GM19463 (cell line): ENCODE measurements at regions not wholly inside any gene's neighbourhood (a gene's known extent, or its start where the extent isn't known, plus 50 kb on each side); places are given as distances from the start of the nearest gene placed in this dataset.

Experiments used
- ATAC-seq: cut with Tn5 transposase; IDR thresholded peaks from one replicate; pipeline ENCODE4 v1.9.1; 2021; ENCODE audit warnings: mild to moderate bottlenecking, moderate library complexity; ENCODE audit not compliant: unreplicated experiment

DNA sequence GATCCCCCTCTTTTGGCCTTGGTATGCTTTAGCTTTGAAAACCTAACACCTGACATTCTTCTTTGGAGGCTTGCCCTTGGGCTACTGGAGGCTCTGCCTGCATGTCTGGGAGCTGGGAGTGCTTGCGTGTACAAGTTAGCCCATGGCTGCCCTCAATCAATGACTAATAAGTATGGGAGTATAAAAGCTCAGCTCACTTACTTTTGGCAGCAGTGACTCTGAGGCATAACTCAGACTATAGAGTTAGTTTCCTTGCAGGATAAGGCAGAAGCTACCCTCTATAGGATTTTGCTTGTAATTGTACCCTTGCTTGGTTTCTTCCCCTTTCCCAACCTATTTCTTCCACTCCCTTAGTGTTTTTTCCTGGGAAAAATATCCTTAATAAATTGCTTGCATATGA is 247.9 kb downstream of the PPP1R2C start:
- no peak for ATAC-seq

DNA sequence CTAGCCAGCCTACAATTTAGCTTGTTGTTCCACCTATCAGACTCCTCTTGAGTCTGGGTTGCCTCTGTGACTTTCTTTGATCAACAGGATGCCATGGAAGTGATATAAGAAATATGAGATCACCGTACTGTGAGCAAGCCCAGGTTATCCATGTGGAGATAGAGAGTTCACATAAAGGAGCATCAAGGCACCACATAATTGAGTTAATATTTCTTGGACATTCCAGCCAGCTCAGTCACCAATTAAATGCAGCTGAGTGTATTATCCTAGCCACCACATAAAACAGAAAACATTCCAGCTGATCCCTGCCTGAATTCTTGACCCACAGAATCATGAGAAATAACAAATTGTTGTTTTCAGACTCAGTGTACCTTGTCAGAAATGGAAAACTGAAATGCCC is 253.6 kb downstream of the PPP1R2C start:
- ATAC-seq = no peak

GRCh38 chrX:42519666-42520231 is 258.2 kb downstream of the PPP1R2C start:
- no peak for ATAC-seq

- ATAC-seq = no peak
Observed at GRCh38 chrX:42515939-42516338, 262.0 kb downstream of the PPP1R2C start.

GRCh38 chrX:42505016-42505415 is 272.9 kb downstream of the PPP1R2C start:
- ATAC-seq = no peak

DNA sequence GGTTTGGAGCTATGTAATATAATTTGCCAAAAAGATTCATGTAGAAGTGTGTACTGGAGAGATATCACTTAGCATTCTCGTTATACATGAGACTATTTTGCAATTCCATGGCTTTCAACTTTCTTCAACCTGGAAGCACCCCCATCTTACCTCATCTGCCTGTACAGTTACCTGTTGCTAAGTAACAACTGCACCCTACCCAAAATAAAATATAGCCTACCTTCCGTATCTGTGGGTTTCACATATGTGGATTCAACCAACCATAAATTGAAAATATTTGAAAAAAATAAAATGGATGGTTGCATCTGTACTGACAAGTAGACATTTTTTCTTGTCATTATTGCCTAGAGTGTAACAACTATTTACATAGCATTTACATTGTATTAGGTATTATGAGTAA is 278.3 kb downstream of the PPP1R2C start:
- no peak for ATAC-seq

- no peak for ATAC-seq
Observed at GRCh38 chrX:42497356-42497755, 280.6 kb downstream of the PPP1R2C start.

GRCh38 chrX:42496239-42496638 is 281.7 kb downstream of the PPP1R2C start:
- ATAC-seq = no peak

GRCh38 chrX:42495139-42495538 is 282.8 kb downstream of the PPP1R2C start:
- ATAC-seq = no peak

DNA sequence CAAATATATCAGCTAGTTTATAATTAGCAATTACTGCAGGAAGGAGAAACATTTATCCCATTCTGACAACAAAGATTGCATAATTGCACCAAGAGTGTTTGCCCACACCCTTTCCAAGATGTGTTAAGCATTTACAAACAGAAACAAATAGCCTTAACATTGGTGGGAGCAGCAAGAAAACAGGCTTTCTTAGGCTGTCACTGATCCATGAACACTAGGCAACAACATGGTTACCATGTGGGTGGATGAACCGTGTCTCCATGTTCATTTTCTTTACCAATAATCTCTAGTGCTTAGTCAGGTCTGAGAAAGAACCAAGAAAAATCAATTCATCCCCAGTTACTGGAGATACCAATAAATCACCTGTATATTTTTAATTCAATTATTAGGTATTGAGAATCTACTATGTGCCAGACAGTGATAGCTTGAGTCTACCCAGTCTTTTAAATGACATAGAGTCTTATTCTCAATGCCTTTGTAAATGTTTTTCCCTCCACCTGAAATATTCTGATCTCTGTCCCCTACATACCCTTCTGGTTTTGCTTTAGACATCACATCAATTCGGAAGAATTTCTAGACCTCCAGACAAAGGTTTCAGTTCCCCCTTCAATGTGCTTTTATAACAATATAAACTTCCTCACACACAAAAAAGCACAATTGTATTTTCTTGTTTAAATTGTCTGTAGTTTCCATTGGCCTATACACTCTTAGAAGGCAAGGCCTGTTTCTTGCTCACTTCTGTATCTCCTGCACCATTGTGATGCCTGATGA is 286.6 kb downstream of the PPP1R2C start:
- ATAC-seq = no peak

DNA sequence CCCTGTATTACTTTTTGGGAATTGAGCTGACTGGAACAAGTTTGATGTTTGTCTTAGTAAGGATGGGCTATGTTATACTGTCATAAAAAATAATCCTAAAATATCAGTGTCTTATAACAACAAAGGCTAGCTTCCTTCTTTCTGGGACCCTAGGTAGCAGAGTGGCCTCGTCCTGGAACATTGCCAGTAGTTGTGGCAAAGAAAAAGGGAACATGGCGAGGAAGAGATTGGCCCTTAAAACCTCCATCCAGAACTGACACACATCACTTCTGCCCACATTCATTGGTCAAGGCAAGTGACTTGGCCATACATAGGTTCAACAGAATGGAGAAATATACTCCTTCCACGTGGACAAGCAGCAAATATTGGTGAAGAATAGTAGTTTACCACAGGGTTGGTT is 287.9 kb downstream of the PPP1R2C start:
- ATAC-seq = no peak

GRCh38 chrX:42485601-42486000 is 292.4 kb downstream of the PPP1R2C start:
- no peak for ATAC-seq

DNA sequence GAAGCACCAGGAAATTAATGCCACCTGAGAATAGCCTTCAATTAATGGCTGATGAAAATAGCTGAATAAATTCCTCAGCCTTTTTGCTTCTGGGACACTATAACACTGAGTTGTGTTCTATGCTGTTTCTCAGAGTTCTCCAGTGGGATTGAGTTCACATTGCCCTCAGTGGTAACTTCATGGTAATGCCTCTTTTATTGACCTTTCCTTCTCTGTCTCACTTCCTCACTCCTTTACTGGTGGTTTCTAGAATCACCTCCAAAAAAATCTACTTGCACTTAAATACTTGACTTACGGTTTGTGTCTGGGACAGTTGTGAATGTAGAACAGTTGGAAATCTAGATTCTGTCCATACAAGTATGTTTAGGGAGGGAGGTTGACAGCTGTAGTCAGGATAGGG is 293.7 kb downstream of the PPP1R2C start:
- ATAC-seq = no peak

DNA sequence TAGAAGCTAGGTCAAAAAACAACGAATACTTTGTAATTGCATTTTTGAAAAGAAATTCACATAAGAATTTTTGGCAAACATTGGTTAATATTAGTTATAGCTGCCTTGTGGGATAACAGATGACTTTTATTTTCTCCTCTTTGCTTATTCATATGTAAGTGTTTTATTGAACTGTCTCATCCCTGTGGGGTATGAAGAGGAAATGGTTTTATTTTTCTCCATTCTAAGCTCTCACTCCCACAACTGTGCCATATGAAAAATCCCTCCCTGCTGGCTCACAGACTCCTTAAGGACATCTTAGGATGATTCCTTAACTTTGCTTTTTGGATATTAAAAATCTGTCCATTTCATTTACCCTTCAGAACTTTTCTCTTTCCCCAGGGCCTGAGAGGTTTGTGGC is 300.6 kb downstream of the PPP1R2C start:
- ATAC-seq = no peak

DNA sequence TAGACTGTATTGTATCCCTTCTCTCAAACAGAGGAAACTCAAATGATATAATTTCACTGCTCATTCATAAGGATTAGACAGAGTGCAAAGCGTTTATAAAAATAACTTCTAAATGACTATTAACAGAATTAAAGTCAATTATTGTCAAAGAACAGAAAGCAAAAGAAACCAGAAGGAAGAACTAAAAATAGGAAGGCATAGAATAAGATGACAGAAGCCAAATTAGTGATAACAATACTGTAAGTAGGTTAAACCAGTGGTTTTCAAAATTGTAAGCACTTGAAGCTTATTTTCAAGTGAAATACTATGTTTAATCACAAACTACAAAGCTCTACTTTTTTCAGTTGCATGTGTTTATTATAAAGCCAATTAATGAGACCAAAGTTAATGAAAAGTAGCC is 305.2 kb downstream of the PPP1R2C start:
- ATAC-seq = no peak

DNA sequence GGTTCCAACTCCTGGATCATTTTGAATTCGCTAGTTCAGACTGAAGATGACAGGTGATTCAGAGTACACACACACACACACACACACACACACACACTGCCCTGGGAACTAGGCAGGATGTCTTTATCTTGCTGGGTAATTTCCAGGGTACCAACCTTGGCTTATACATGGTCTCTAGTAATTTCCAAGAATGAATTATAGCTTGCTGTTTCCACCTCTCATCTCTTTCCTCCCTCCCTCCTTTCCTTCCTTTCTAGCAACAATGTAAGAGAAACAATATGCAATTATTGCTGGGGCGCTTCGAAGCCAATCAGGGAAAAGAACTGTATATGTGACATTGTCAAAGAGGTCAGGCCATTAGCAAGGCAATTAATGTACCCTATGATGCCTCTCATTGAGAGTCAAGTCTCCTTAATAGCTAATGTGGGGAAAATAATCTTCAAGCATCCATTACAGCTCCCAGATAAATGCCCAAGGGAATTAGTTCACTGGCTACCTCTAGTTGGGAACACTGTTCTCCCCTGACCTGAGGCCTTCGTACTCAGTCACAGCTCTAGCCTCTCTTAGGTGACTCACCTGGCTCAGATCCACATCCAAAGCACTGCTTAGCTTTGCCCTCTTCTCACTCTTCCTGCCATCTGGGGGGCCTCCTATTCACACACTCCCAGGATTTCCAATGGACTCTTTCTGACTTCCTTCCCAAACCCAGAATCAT is 311.5 kb downstream of the PPP1R2C start:
- ATAC-seq = no peak

- ATAC-seq = no peak
Observed at GRCh38 chrX:42465821-42466220, 312.1 kb downstream of the PPP1R2C start.

DNA sequence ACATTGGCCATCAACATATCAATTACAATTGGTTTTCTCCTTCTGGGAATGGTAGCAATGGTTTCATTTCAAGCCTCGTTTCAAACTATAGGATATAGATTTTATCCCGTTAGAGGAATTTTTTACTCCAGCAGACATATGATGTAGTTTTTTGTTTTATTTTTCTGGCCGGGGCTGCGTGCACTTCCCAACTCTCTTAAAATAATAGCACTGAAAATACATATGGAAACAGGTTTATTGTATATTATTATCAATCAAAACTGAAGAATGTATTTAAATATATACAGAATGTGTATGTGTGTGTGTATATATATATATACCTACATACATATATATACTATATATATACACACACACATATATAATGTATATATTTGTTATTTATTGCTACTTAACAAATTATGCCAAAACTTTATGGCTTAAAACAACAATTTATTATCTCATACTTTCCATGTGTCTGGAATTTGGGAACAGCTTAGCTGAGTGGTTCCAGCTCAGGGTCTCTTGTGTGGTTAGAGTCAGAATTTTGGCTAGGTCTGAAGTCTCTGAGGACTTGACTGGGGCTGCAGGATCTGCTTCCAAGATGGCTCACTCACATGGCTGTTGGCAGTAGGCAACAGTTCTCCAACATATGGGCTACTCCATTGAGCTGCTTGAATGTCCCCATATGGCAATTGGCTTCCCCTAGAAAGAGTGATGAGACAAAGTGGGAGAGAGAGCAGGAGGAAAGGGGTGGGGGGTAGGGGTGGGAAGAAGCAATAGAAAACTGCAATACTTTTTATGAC is 314.1 kb downstream of the PPP1R2C start:
- ATAC-seq = no peak

GRCh38 chrX:42462917-42463316 is 315.0 kb downstream of the PPP1R2C start:
- ATAC-seq = no peak

DNA sequence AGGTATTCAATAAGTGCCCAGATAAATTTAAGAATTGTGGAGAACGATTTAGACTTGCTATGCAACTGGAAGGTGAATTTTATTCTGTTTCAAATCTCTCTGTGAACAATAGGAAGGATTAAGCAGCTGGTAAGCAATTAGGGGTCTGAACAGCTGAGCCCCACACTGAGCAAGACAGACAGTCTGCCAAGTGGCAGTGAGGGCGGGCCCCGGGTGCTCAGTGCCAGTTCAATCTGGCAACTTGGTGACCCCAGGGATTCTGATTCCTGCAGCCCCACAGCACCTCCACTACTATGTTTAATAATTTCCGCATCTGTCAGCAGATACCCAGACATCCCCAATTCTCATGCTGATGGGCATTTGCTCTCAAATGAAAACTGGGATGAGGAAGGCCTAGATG is 317.3 kb downstream of the PPP1R2C start:
- no peak for ATAC-seq

DNA sequence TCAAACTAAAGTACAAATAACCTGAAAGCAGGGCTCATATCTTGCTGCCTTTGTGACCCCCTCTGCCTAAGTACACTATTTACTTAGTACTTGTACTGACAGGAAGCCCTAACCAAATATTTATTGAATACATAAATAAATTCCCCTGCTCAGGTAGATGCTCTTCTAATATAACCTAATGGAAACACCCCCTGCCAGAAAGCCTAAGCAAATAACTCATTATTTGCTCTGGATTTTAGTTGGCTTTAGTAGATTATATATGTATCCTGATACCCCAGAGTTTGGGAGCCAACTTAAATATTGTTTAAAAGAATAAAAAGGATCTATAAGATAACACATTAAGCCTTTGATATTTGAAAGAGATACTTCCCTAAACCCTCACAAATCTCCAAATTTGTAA is 318.2 kb downstream of the PPP1R2C start:
- no peak for ATAC-seq
